GM12878 (cell line): ENCODE measurements at regions not wholly inside any gene's neighbourhood (a gene's known extent, or its start where the extent isn't known, plus 50 kb on each side); places are given as distances from the start of the nearest gene placed in this dataset.

Experiments used
- ATAC-seq: fragments of 200-7000 bp; cut with Tn5 transposase; 3 replicates; pipeline ENCODE4 v1.9.1; 2020; ENCODE audit warnings: mild to moderate bottlenecking, moderate library complexity
- BruUV-seq: library from RNA; stranded (reverse); fragments of 400-500 nt; replicated peaks from 2 replicates; lab custom pipeline; 2021; lab: Mats Ljungman, UMichigan
- CTCF ChIA-PET: fragments of 300-600 bp; sonication (Branson Sonifier 250); formaldehyde crosslinking; extraction: SDS; loops from one replicate; lab custom pipeline; 2021; ENCODE audit warnings: inconsistent platforms; lab: Yijun Ruan, JAX
- POLR2A ChIA-PET: fragments of 350-600 bp; formaldehyde crosslinking; extraction: SDS; loops from one replicate; lab custom pipeline; 2021; ENCODE audit warnings: inconsistent platforms; lab: Charles Lee
- RAD21 ChIA-PET: fragments of 300-600 bp; sonication (Branson Sonifier 250); formaldehyde crosslinking; loops from one replicate; lab custom pipeline; 2023; ENCODE audit warnings: antibody characterized with exemption; ENCODE audit not compliant: unreplicated experiment; lab: Charles Lee
- SMC1A ChIA-PET: fragments of 300-600 bp; sonication (Branson Sonifier 250); formaldehyde crosslinking; loops from one replicate; lab custom pipeline; 2023; ENCODE audit not compliant: unreplicated experiment, uncharacterized antibody; lab: Charles Lee
- DNase-seq: peaks from one replicate; pipeline ENCODE4 v3.0.0-alpha.2; 2011; ENCODE audit warnings: low read depth, low spot score
- FAIRE-seq: peaks from 3 replicates; lab custom pipeline; 2011; peaks lifted over from hg19 to GRCh38; lab: Jason Lieb, UNC
- H2AFZ ChIP-seq: 2 replicates; pipeline ENCODE4 v1.6.0; 2011; ENCODE audit warnings: low read depth, low read length, control low read depth; ENCODE audit not compliant: control insufficient read depth
- H3K27ac ChIP-seq: 2 replicates; pipeline ENCODE4 v1.5.1; 2011; ENCODE audit warnings: control low read depth; ENCODE audit not compliant: control insufficient read depth, insufficient read depth
- H3K27me3 ChIP-seq, 2 experiments: replicated peaks in 1 of 2; 2 replicates each; pipeline versions ENCODE4 v1.6.0 to v1.6.1; 2011; ENCODE audit warnings: low read length in 1 of 2; ENCODE audit not compliant: control insufficient read depth in 2 of 2, insufficient read depth in 2 of 2
- H3K36me3 ChIP-seq, 2 experiments: 2 replicates each; pipeline ENCODE4 v1.5.1; 2011; ENCODE audit warnings: low read length in 1 of 2; ENCODE audit not compliant: control insufficient read depth in 2 of 2, insufficient read depth in 2 of 2
- H3K4me1 ChIP-seq: 2 replicates; pipeline ENCODE4 v1.6.1; 2011; ENCODE audit warnings: mild to moderate bottlenecking, low read length, moderate library complexity, mixed read lengths; ENCODE audit not compliant: control insufficient read depth, insufficient read depth
- H3K4me2 ChIP-seq: 2 replicates; pipeline ENCODE4 v1.6.0; 2011; ENCODE audit warnings: control low read depth; ENCODE audit not compliant: control insufficient read depth, insufficient read depth
- H3K4me3 ChIP-seq: fragments of 200-600 bp; sonication (generic); 2 replicates; pipeline ENCODE4 v1.5.1; 2016
- H3K79me2 ChIP-seq: 2 replicates; pipeline ENCODE4 v1.6.0; 2011; ENCODE audit warnings: low read length; ENCODE audit not compliant: control insufficient read depth, insufficient read depth
- H3K9ac ChIP-seq: 2 replicates; pipeline ENCODE4 v1.8.0; 2011; ENCODE audit warnings: low read length, control low read depth, mixed read lengths; ENCODE audit not compliant: control insufficient read depth, insufficient read depth
- H3K9me3 ChIP-seq: replicated peaks from 3 replicates; pipeline ENCODE4 v1.5.1; 2011; ENCODE audit warnings: mild to moderate bottlenecking, low read length; ENCODE audit not compliant: control insufficient read depth, insufficient read depth
- H4K20me1 ChIP-seq: 2 replicates; pipeline ENCODE4 v1.6.0; 2011; ENCODE audit not compliant: control insufficient read depth, insufficient read depth
- CEBPB ChIP-seq, 2 experiments: fragments of 150-350 bp in 1 of 2; IDR thresholded peaks; 2 replicates each; pipeline ENCODE4 v1.6.1; 2012 to 2014; ENCODE audit warnings: low read depth in 2 of 2, low read length in 2 of 2, borderline replicate concordance in 1 of 2, inconsistent platforms in 1 of 2
- CEBPZ ChIP-seq: fragments of 150-350 bp; IDR thresholded peaks from 2 replicates; pipeline ENCODE4 v1.6.1; 2016; ENCODE audit warnings: low read depth, low read length
- CHD1 ChIP-seq: IDR thresholded peaks from 2 replicates; pipeline ENCODE4 v1.6.1; 2012; ENCODE audit warnings: low read depth, low read length, improper control_type of control experiment
- CTCF ChIP-seq, 3 experiments: IDR thresholded peaks in 2 of 3; conservative IDR thresholded peaks in 1 of 3; 2 replicates each; pipeline ENCODE4 v1.5.1; 2011; ENCODE audit warnings: low read depth in 3 of 3, low read length in 3 of 3, mild to moderate bottlenecking in 3 of 3, control low read depth in 2 of 3, moderate library complexity in 2 of 3, inconsistent platforms in 1 of 3, mixed read lengths in 1 of 3; ENCODE audit not compliant: control insufficient read depth in 2 of 3, insufficient read depth in 1 of 3; ENCODE audit errors: extremely low read depth in 1 of 3
- CUX1 ChIP-seq: IDR thresholded peaks from 2 replicates; pipeline ENCODE4 v1.6.1; 2012; ENCODE audit warnings: improper control_type of control experiment, low read depth, low read length; ENCODE audit not compliant: insufficient replicate concordance
- DPF2 ChIP-seq: fragments of 450-650 bp; IDR thresholded peaks from 2 replicates; pipeline ENCODE4 v1.6.1; 2017; ENCODE audit warnings: mild to moderate bottlenecking
- ETV6 ChIP-seq, 2 experiments: fragments of 450-650 bp in 1 of 2; IDR thresholded peaks in 1 of 2; conservative IDR thresholded peaks in 1 of 2; 2 replicates each; pipeline ENCODE4 v1.6.1; 2014; ENCODE audit warnings: antibody characterized with exemption in 1 of 2, borderline replicate concordance in 1 of 2, low read depth in 1 of 2, mild to moderate bottlenecking in 1 of 2, moderate library complexity in 1 of 2
- RB1 ChIP-seq: fragments of 450-650 bp; formaldehyde crosslinking; IDR thresholded peaks from 2 replicates; pipeline ENCODE4 v1.6.1; 2017; ENCODE audit warnings: mild to moderate bottlenecking, borderline replicate concordance
- SMAD1 ChIP-seq: fragments of 450-650 bp; IDR thresholded peaks from 2 replicates; pipeline ENCODE4 v1.6.1; 2018; ENCODE audit warnings: mild to moderate bottlenecking, low read depth; ENCODE audit not compliant: partially characterized antibody
- SMAD5 ChIP-seq: IDR thresholded peaks from 2 replicates; pipeline ENCODE4 v1.6.1; 2016; ENCODE audit warnings: antibody characterized with exemption, low read depth
- ZZZ3 ChIP-seq: IDR thresholded peaks from 2 replicates; pipeline ENCODE4 v1.6.1; 2011; ENCODE audit warnings: low read depth; ENCODE audit not compliant: control insufficient read depth, insufficient read length
- WGBS: methylation state at CpG from one replicate; pipeline ENCODE4 v1.1.6; 2016; ENCODE audit warnings: low lambda C conversion rate; ENCODE audit not compliant: insufficient replicate concordance, insufficient coverage; ENCODE audit errors: missing lambda C conversion rate; 5-methylcytosine and 5-hydroxymethylcytosine counted together
- in situ Hi-C: fragments of 300-500 bp; cut with MboI; formaldehyde crosslinking; loops from 9 replicates; pipeline ENCODE4 v1.14.3; 2018; ENCODE audit warnings: mixed read lengths
- intact Hi-C: fragments of 100-400 bp; cut with micrococcal nuclease; formaldehyde crosslinking; loops from one replicate; pipeline ENCODE4 v1.14.2; 2022; ENCODE audit not compliant: unreplicated experiment

GRCh38 chr12:68445824-68446223 is 113.7 kb upstream of the MDM1 start (continued):
- TF ChIP-seq CUX1: no peak
- no peak for TF ChIP-seq CEBPB (IDR thresholded peaks at IDR 0.05; ENCODE audit: borderline replicate concordance in 1 of 2, low read depth in 2 of 2, low read length in 2 of 2)

- ChIA-PET RAD21 (interaction anchor here (0.7 to 4.4 kb wide), 13 partner anchors 11 to 212 kb away, joined by 3 to 27 read pairs (median 3); no protein-coding TSS in a partner anchor), POLR2A (interaction anchor here (0.6 to 1.8 kb wide), 12 partner anchors 9 to 216 kb away, joined by 3 to 17 read pairs (median 8); no protein-coding TSS in a partner anchor), SMC1A (interaction anchor here (0.6 to 4.4 kb wide), 18 partner anchors 10 to 195 kb away, joined by 3 to 20 read pairs (median 4); partner anchors contain the start of gene RAP1B), CTCF (interaction anchor here (0.5 to 1.5 kb wide), 8 partner anchors 9 to 81 kb away, joined by 3 to 6 read pairs (median 4); no protein-coding TSS in a partner anchor)
- no peak for DNase-seq
- Histone ChIP-seq H3K9me3 (no peaks in the 10 kb centered on the region; the same call in 2 of the 3 replicates), H4K20me1 (no peaks in the 10 kb centered on the region), H3K4me2 (no peak overlapping the region), H3K4me3 (no peak overlapping the region), H2AFZ (no peak overlapping the region), H3K9ac (no peak overlapping the region), H3K27ac (no peak overlapping the region), H3K36me3 (no peaks in the 10 kb centered on the region), H3K27me3 (no peaks in the 10 kb centered on the region), H3K4me1 (peaks cover 14% of the 10 kb centered on the region), H3K79me2 (no peaks in the 10 kb centered on the region; the same call in 1 of the 2 replicates)
- intact Hi-C loops (loop anchor here (5.0 kb wide), 1 partner anchor 166 kb away; the partner anchor contains the start of gene RAP1B), in situ Hi-C loops (no loop called here)
- no peak for ATAC-seq
- WGBS: 56% methylated on average over 1 of the region's 1 CpG
- FAIRE-seq: no peak
- no TSS peak for BruUV-seq
- TF ChIP-seq SMAD5: no peak
- no peak for TF ChIP-seq RB1
- no peak for TF ChIP-seq CEBPZ
- TF ChIP-seq CTCF (IDR thresholded peaks at IDR 0.05 in 2 of 3, conservative IDR thresholded peaks at IDR 0.05 in 1 of 3; ENCODE audit: control insufficient read depth in 2 of 3, extremely low read depth in 1 of 3, insufficient read depth in 1 of 3, low read depth in 3 of 3, low read length in 3 of 3): no peak
- TF ChIP-seq DPF2: no peak
- no peak for TF ChIP-seq CHD1
- TF ChIP-seq SMAD1: no peak
- no peak for TF ChIP-seq ZZZ3
- TF ChIP-seq ETV6 (conservative IDR thresholded peaks at IDR 0.05 in 1 of 2, IDR thresholded peaks at IDR 0.05 in 1 of 2; ENCODE audit: borderline replicate concordance in 1 of 2, low read depth in 1 of 2): no peak
These were observed 114.2 kb upstream of the MDM1 start for GRCh38 chr12:68446384-68446783.
